Neural progenitor cell (in vitro differentiated cells): ENCODE measurements at regions not wholly inside any gene's neighbourhood (a gene's known extent, or its start where the extent isn't known, plus 50 kb on each side); places are given as distances from the start of the nearest gene placed in this dataset.

Experiments
- CTCF ChIP-seq: fragments of 200-600 bp; sonication (generic); IDR thresholded peaks from 2 replicates; pipeline ENCODE4 v1.5.1; 2017; ENCODE audit warnings: antibody characterized with exemption, mild to moderate bottlenecking
- EZH2 ChIP-seq: fragments of 200-600 bp; sonication (generic); IDR thresholded peaks from 2 replicates; pipeline ENCODE4 v1.6.1; 2017; ENCODE audit warnings: antibody characterized with exemption, mild to moderate bottlenecking, moderate library complexity
- EZH2phosphoT487 ChIP-seq: fragments of 200-600 bp; sonication (generic); IDR thresholded peaks from 2 replicates; pipeline ENCODE4 v1.6.1; 2017; ENCODE audit warnings: antibody characterized with exemption

- TF ChIP-seq CTCF: no peak
- no peak for TF ChIP-seq EZH2
- TF ChIP-seq EZH2phosphoT487: no peak
These were observed 652.6 kb upstream of the KLF4 start for GRCh38 chr9:108142142-108142503.
